ENCODE measurements at regions not wholly inside any gene's neighbourhood (a gene's known extent, or its start where the extent isn't known, plus 50 kb on each side); places are given as distances from the start of the nearest gene placed in this dataset.
A peak's percentile ranks its signal among the peaks of the same experiment; 100 is the strongest.

- TF ChIP-seq ZNF610 (tag by site-specific recombination; IDR thresholded peaks at IDR 0.05; ENCODE audit: borderline replicate concordance) = no peak
- TF ChIP-seq ZNF138 (tag by site-specific recombination; IDR thresholded peaks at IDR 0.05; ENCODE audit: borderline replicate concordance) = no peak
- TF ChIP-seq ZNF221 (tag by site-specific recombination; IDR thresholded peaks at IDR 0.05; ENCODE audit: borderline replicate concordance) = no peak
- TF ChIP-seq GLI2 (tag by site-specific recombination; IDR thresholded peaks at IDR 0.05; ENCODE audit: borderline replicate concordance, low read depth) = peak; percentile 95
- TF ChIP-seq PRDM2 (tag by site-specific recombination; IDR thresholded peaks at IDR 0.05; ENCODE audit: borderline replicate concordance) = no peak
- no peak for TF ChIP-seq ZNF514 (tag by site-specific recombination; IDR thresholded peaks at IDR 0.05)
- no peak for TF ChIP-seq ZNF624 (tag by site-specific recombination; IDR thresholded peaks at IDR 0.05)
- peak; percentile 93 for TF ChIP-seq ATF2 (tag by site-specific recombination; IDR thresholded peaks at IDR 0.05; ENCODE audit: low read depth)
- TF ChIP-seq ZSCAN5A (tag by site-specific recombination; IDR thresholded peaks at IDR 0.05) = no peak
- no peak for TF ChIP-seq ZNF501 (tag by site-specific recombination; IDR thresholded peaks at IDR 0.05)
- no peak for TF ChIP-seq ZNF488 (tag by site-specific recombination; IDR thresholded peaks at IDR 0.05)
- TF ChIP-seq HIC1 (tag by site-specific recombination; IDR thresholded peaks at IDR 0.05) = peak; percentile 90
- no peak for TF ChIP-seq ZNF473 (tag by site-specific recombination; IDR thresholded peaks at IDR 0.05)
- peak; percentile 76 for TF ChIP-seq SP7 (tag by site-specific recombination; IDR thresholded peaks at IDR 0.05)
- no peak for TF ChIP-seq SETDB1 (IDR thresholded peaks at IDR 0.05; ENCODE audit: insufficient read length, low read length)
- TF ChIP-seq FEZF1 (tag by site-specific recombination; IDR thresholded peaks at IDR 0.05) = peak; percentile 93
- peak; percentile 12; the same call in 1 of the 2 replicates for TF ChIP-seq GFI1B (tag by site-specific recombination; IDR thresholded peaks at IDR 0.05)
- TF ChIP-seq ZNF768 (tag by site-specific recombination; IDR thresholded peaks at IDR 0.05) = no peak
- no peak for TF ChIP-seq ZBTB44 (tag by site-specific recombination; IDR thresholded peaks at IDR 0.05)
- TF ChIP-seq ZNF548 (tag by site-specific recombination; IDR thresholded peaks at IDR 0.05) = no peak
- TF ChIP-seq ZNF776 (tag by site-specific recombination; IDR thresholded peaks at IDR 0.05; ENCODE audit: borderline replicate concordance) = no peak
- no peak for TF ChIP-seq ZNF544 (tag by site-specific recombination; IDR thresholded peaks at IDR 0.05)
- TF ChIP-seq MZF1 (tag by site-specific recombination; IDR thresholded peaks at IDR 0.05; ENCODE audit: borderline replicate concordance) = no peak
- no peak for TF ChIP-seq ZNF571 (tag by site-specific recombination; IDR thresholded peaks at IDR 0.05)
- no peak for TF ChIP-seq ZNF311 (tag by site-specific recombination; IDR thresholded peaks at IDR 0.05; ENCODE audit: borderline replicate concordance)
These were observed 99.5 kb downstream of the LYPLAL1 start (continued) for GRCh38 chr1:219273088-219273686.
